GM12878 (cell line): ENCODE measurements at regions not wholly inside any gene's neighbourhood (a gene's known extent, or its start where the extent isn't known, plus 50 kb on each side); places are given as distances from the start of the nearest gene placed in this dataset.

Source experiments
- ATF7 ChIP-seq: fragments of 450-650 bp; IDR thresholded peaks from 2 replicates; pipeline ENCODE4 v1.6.1; 2016; ENCODE audit warnings: low read depth, mild to moderate bottlenecking
- EZH2 ChIP-seq: IDR thresholded peaks from 2 replicates; pipeline ENCODE4 v1.6.1; 2012; ENCODE audit warnings: low read depth, mild to moderate bottlenecking, control low read depth, inconsistent platforms, low read length, borderline replicate concordance; ENCODE audit not compliant: control insufficient read depth
- GABPA ChIP-seq: IDR thresholded peaks from 2 replicates; pipeline ENCODE4 v1.6.1; 2014; ENCODE audit warnings: antibody characterized with exemption, low read depth, mild to moderate bottlenecking, inconsistent platforms
- KAT2A ChIP-seq: conservative IDR thresholded peaks from 2 replicates; pipeline ENCODE4 v1.6.1; 2011; ENCODE audit warnings: low read depth, low read length; ENCODE audit not compliant: control insufficient read depth
- POLR2A ChIP-seq: IDR thresholded peaks from 2 replicates; pipeline ENCODE4 v1.6.1; 2011; ENCODE audit warnings: low read depth, mild to moderate bottlenecking, low read length
- SIN3A ChIP-seq: IDR thresholded peaks from 2 replicates; pipeline ENCODE4 v1.6.1; 2012; ENCODE audit warnings: low read depth, low read length, improper control_type of control experiment
- SMC3 ChIP-seq: IDR thresholded peaks from 2 replicates; pipeline ENCODE4 v1.6.1; 2011; ENCODE audit warnings: low read length, improper control_type of control experiment, borderline replicate concordance
- TCF12 ChIP-seq: IDR thresholded peaks from 2 replicates; pipeline ENCODE4 v1.6.1; 2011; ENCODE audit warnings: low read depth, mild to moderate bottlenecking, low read length
- ZNF274 ChIP-seq: IDR thresholded peaks from one replicate; pipeline ENCODE4 v1.8.0; 2011; ENCODE audit not compliant: insufficient read length, insufficient read depth
- TF ChIP-seq, protein P1 (sequence below): fragments of 450-650 bp; IDR thresholded peaks from 2 replicates; pipeline ENCODE4 v1.6.1; 2017; ENCODE audit warnings: mild to moderate bottlenecking
- TF ChIP-seq, protein P2 (sequence below): IDR thresholded peaks from 2 replicates; pipeline ENCODE4 v1.6.1; 2012; ENCODE audit warnings: mild to moderate bottlenecking, low read depth, low read length

DNA sequence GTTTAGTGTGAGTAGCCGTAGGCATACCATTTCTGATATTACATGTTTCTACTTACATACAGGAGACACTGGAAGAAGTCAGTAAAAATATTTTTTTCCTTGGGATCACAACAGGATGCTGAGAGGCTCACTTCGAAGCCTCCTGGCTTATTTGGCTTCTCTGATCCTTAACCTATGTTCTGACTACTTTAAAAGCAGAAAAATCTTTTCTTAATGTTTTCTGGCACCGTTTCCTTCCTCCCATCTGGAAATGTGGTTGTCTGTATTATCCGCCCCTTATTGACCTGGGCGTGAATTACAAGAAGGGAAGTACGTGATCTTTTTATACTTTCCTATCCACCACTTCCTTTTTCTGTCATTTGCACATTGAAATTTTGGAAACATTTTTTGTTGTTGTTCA lies 379.6 kb downstream of the COL12A1 start:
- TF ChIP-seq, protein P1, sequence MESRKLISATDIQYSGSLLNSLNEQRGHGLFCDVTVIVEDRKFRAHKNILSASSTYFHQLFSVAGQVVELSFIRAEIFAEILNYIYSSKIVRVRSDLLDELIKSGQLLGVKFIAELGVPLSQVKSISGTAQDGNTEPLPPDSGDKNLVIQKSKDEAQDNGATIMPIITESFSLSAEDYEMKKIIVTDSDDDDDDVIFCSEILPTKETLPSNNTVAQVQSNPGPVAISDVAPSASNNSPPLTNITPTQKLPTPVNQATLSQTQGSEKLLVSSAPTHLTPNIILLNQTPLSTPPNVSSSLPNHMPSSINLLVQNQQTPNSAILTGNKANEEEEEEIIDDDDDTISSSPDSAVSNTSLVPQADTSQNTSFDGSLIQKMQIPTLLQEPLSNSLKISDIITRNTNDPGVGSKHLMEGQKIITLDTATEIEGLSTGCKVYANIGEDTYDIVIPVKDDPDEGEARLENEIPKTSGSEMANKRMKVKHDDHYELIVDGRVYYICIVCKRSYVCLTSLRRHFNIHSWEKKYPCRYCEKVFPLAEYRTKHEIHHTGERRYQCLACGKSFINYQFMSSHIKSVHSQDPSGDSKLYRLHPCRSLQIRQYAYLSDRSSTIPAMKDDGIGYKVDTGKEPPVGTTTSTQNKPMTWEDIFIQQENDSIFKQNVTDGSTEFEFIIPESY = no peak
- TF ChIP-seq TCF12 (no peak), ATF7 (no peak), EZH2 (no peak), SIN3A (no peak), GABPA (no peak), POLR2A (no peak), ZNF274 (no peak), SMC3 (no peak), KAT2A (no peak)
- TF ChIP-seq, protein P2, sequence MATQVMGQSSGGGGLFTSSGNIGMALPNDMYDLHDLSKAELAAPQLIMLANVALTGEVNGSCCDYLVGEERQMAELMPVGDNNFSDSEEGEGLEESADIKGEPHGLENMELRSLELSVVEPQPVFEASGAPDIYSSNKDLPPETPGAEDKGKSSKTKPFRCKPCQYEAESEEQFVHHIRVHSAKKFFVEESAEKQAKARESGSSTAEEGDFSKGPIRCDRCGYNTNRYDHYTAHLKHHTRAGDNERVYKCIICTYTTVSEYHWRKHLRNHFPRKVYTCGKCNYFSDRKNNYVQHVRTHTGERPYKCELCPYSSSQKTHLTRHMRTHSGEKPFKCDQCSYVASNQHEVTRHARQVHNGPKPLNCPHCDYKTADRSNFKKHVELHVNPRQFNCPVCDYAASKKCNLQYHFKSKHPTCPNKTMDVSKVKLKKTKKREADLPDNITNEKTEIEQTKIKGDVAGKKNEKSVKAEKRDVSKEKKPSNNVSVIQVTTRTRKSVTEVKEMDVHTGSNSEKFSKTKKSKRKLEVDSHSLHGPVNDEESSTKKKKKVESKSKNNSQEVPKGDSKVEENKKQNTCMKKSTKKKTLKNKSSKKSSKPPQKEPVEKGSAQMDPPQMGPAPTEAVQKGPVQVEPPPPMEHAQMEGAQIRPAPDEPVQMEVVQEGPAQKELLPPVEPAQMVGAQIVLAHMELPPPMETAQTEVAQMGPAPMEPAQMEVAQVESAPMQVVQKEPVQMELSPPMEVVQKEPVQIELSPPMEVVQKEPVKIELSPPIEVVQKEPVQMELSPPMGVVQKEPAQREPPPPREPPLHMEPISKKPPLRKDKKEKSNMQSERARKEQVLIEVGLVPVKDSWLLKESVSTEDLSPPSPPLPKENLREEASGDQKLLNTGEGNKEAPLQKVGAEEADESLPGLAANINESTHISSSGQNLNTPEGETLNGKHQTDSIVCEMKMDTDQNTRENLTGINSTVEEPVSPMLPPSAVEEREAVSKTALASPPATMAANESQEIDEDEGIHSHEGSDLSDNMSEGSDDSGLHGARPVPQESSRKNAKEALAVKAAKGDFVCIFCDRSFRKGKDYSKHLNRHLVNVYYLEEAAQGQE = no peak
